Astrocyte of the hippocampus (primary cell): ENCODE measurements at regions not wholly inside any gene's neighbourhood (a gene's known extent, or its start where the extent isn't known, plus 50 kb on each side); places are given as distances from the start of the nearest gene placed in this dataset.
"Not testable (repeated sequence)": the region's sequence is repeated elsewhere in the genome, so short reads cannot be mapped to it uniquely, and the experiment has no call there.

Experiments
- DNase-seq: peaks from one replicate; pipeline ENCODE4 v3.0.0; 2011; ENCODE audit warnings: low read depth, low spot score

GRCh38 chr6:97347111-97347510, 64.1 kb upstream of the MMS22L start:
- DNase-seq = no peak

GRCh38 chr6:97361286-97361685, 78.3 kb upstream of the MMS22L start:
- DNase-seq = no peak

- DNase-seq = no peak
Observed at GRCh38 chr6:97364327-97364726, 81.3 kb upstream of the MMS22L start.

DNA sequence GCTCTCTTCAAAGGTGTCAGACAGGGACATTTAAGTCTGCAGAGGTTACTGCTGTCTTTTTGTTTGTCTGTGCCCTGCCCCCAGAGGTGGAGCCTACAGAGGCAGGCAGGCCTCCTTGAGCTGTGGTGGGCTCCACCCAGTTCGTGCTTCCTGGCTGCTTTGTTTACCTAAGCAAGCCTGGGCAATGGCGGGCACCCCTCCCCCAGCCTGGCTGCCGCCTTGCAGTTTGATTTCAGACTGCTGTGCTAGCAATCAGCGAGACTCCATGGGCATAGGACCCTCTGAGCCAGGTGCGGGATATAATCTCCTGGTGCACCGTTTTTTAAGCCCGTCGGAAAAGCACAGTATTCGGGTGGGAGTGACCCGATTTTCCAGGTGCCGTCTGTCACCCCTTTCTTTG, 99.1 kb upstream of the MMS22L start:
- DNase-seq = not testable (repeated sequence)

- no peak for DNase-seq
Observed at GRCh38 chr6:97392735-97393134, 109.7 kb upstream of the MMS22L start.

DNA sequence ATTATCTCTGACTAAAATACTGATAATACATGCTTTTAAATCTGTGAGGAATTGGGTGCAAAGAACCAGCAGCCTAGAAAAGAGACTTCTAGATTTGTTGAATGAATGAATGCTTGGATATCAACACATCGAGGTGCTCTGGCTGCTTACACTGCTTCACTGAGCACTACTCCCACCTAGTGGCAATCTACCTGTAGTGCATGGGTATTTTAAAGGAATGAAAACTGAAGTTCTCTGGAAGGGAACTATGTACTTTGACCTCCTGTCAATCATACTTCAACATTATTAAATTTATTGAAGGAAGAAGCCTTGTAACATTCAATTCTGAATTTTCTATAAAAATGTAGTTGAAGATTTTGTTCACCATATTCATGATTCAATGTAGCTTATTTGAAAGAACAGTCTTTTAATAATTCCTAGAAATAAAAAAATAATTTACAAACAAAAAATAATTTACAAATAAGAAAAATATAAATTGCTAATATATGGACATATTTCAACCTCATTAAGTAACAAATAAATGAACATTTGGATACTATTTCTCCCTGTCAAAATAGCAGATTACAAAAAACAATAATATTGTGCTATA, 111.2 kb upstream of the MMS22L start:
- DNase-seq = peak; percentile 72

GRCh38 chr6:97396880-97397279, 113.9 kb upstream of the MMS22L start:
- DNase-seq = no peak

GRCh38 chr6:97399208-97399607, 116.2 kb upstream of the MMS22L start:
- no peak for DNase-seq

- DNase-seq = peak; percentile 16
Observed at GRCh38 chr6:97401533-97401932, 118.5 kb upstream of the MMS22L start.

DNA sequence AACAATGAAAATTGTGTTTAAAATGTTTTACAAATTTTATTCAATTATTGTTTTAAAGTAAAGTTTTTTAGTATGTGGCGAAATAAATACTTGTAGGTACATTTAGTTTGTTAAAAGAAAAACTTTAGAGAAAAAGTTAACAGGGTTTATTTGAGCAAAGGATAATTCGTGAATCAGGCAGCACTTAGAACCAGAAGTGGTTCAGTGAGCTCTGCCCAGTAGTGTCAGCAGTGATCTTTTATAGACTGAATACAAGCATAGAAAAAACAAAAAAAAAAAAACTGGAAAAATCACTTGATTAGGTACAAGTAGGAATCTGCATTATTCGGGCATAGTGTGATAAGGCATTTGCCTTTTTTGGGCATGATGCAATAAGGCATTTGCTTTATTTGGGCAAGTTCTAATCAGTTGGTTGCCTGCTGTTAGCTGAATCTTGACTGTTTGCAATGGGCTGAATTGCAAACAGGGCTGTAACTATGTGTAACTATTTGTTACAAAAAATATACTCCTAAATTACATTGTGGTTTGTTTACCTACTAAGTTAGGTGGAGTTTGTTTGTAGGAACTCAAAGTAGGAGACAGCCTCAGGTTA, 122.9 kb upstream of the MMS22L start:
- no peak for DNase-seq

DNA sequence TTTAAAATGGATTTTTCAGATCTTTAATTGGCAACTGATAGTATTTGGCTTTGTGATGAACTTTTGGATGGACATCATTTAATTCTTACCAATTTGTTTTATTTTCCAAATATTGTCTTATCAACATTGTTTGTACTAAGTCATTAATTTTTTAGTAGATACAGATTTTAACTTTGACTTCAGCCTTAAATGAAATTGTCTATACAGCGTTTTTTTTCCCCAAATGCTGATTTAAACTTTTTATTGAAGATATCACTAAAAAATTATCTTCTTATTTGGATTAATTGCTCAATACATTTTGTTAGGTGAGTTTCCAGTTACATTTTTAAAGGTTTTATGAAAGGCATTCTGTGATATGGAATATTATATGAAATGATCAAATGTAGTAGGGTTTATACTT, 123.6 kb upstream of the MMS22L start:
- DNase-seq = no peak

DNA sequence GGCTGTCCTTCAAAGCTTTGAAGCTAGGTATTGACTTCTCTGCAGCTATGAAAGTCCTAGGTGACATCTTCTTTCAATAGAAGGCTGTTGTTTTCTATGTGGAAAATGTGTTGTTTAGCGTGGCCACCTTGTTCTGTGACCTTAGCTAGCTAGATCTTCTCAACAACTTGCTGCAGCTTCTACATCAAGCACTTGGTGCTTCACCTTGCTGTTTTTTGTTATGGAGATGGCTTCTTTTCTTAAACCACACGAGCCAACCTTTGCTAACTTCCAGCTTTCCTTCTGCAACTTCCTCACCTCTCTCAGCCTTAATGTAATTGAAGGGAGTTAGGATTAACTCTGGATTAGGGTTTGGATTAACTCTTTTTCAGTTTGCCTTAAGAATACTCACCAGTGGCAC, 128.6 kb upstream of the MMS22L start:
- no peak for DNase-seq

DNA sequence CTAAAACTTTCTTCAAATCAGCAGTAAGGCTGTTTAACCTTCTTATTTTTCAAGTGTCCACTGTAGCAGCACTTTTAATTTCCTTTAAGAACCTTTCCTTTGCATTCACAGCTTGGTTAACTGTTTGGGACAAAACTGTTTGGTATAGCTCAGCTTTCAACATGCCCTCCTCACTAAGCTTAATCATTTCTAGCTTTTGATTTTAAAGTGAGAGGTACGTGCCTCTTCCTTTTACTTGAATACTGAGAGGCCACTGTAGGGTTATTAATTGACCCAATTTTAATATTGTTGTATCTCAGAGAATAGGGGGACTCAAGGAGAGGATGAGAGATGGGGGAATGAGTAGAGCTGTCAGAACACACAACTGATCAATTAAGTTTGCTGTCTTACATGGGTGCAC, 129.5 kb upstream of the MMS22L start:
- DNase-seq = no peak

GRCh38 chr6:97422171-97422570, 139.2 kb upstream of the MMS22L start:
- DNase-seq = no peak

DNA sequence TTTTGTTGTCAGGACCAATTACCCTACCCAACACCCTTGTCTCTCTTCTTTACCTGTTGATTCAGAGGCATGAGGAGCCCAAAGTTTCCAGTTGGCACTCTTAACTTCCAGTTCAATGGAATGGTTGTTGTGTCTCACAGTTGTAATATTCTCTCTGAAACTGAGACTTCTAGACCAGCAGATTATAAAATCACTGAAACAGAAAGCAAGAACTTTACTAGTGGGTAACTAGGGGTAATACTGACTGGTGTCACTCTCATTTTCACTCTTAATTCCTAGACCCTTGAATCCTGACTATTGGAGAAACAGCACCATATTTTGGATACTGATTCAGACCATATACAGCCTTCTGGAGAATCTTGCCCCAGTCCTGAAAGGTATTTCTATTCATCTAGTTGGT, 140.2 kb upstream of the MMS22L start:
- no peak for DNase-seq

DNA sequence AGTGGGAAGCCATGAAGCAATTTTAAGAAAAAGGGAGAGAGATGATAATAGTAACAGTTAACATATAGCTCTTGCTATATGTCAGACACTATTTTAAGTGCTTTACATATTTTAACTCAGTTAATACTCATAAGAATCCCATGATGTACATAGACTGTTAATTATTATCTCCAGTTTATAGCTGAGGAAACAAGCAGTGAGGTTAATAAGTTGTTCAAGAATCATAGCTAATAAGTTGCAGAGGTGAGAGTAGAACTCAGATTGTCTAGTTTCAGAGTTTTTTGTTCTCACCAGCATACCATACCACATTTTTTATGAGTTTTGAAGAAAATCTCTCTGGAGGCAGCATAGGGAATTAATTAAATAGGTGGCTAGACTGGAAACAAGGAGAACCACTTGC, 144.6 kb upstream of the MMS22L start:
- no peak for DNase-seq

- no peak for DNase-seq
Observed at GRCh38 chr6:97437087-97437486, 154.1 kb upstream of the MMS22L start.

DNA sequence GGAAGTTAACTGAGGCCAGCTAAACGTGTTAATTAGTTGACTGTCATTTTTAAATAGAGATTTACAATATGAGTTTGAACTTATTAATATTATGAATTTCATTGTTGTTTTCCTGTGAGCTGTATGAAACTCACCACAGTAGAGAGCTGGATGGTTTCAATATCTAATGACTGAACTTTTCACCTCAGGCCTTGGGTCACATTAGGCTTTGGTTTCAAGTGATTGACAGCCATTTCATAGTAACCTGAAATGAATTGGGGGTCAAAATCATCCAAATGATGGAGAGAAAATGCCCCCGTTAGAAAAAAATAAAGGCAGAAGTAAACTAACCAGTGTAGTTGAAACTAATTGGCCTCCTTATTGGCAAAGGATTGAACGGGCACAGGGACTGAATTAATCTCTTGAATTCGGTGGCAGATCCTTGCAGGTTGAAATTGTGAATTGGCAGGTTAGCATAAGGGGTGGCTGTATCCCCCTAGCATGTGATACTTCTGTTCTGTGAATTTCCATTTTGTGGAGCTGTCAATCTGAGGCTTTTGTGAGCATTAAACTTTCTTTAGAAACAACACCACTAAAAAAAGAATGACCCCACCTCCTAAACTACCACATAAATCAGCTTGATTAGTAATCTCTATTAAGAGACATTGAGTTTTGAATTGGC, 155.1 kb upstream of the MMS22L start:
- no peak for DNase-seq

DNA sequence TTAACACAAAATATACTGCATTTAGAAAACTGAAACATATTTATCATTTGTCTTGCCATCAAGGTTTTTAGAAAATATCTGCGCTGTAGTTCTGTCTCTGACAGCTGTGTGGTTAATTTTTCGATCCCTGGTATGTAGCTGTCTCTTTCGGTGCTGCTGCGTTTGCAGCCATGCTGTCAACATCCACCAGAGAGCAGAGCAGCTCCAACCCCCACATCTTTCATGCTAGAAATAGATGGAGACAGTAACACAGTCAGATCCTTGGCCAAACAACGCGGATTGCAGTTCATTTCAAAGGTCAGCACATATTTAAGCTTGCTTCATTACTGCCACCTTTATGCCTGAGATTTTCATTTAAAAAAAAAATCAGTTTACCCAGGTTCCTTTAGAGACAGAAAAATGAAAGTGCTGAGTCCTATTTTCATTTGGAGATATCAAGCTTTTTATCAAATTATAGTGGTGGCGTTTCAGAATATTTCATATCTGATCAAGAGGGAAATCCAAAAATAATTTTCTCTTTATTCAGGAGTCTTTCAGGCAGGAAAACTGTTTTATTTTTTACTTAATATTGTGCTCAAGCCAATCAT, 157.7 kb upstream of the MMS22L start:
- DNase-seq = peak; percentile 75

DNA sequence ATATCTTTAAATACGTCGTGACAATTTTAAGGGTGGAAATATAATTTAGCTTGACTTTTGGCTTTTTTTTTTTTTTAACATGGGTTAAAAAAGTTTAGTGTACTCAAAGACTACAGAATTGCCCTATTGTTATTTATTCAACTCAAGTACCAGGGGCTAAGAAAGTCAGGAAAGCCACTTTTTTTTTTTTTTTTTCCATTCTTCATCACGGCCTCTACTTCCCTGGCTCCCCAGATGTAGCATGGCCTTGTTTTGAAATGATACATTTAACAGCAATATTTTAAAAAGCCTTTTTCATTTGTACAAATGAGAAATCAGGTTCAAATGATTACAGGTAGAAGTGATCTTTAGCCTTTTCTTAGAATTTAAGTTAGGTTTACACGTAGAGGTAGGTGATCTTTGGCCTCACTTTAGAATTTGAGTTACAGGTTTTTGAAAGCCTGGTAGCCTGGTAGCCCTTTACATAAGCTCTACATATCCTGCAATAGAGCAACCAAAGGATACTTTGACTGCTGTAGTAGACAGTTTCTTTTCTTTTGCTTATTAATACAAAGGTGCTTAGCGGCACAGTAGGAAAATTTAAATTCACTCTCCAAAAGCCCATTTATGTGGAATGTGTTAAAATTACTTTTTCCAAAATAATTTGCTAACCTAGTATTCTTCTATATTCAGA, 160.5 kb upstream of the MMS22L start:
- no peak for DNase-seq

GRCh38 chr6:97445407-97445806, 162.4 kb upstream of the MMS22L start:
- no peak for DNase-seq

DNA sequence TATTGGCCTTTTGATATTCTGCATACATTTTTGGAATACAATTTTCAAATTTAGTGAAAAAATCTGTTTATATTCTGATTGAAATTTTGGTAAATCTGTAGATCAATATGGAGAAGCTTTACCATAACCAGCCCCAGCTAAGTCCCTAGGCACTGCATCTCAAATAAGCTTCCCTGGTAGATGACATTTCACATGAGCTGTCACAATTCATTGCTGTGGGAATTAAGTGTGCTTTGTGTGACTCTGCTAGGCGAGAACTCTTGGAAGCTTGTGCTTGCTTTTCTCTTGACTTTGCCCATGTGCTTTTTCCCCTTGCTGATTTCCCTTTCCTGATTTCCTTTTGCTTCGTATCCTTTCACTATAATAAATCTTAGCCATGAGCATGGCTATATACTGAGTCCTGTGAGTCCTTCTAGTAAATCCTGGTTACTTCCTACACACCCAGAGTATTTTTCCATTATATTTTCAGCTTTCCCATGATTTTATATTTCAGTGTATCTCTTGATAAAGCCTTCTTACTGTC, 166.5 kb upstream of the MMS22L start:
- DNase-seq = no peak
